ENCODE measurements at regions not wholly inside any gene's neighbourhood (a gene's known extent, or its start where the extent isn't known, plus 50 kb on each side); places are given as distances from the start of the nearest gene placed in this dataset.
A peak's percentile ranks its signal among the peaks of the same experiment; 100 is the strongest.
"Not testable (repeated sequence)": the region's sequence is repeated elsewhere in the genome, so short reads cannot be mapped to it uniquely, and the experiment has no call there.

GRCh38 chr6:125586074-125586473 is 163.4 kb upstream of the HEY2 start:
- H3K4me3 ChIP-seq (ENCODE audit: control insufficient read depth, low read depth, low read length), result no peak overlapping the region
- peak; percentile 3 for DNase-seq (ENCODE audit: low read depth)
- no peak for TF ChIP-seq CTCF (conservative IDR thresholded peaks at IDR 0.05; ENCODE audit: control insufficient read depth, insufficient read depth, low read depth, low read length)

- no peak overlapping the region for H3K4me3 ChIP-seq (ENCODE audit: control insufficient read depth, low read depth, low read length)
- no peak for DNase-seq (ENCODE audit: low read depth)
- no peak for TF ChIP-seq CTCF (conservative IDR thresholded peaks at IDR 0.05; ENCODE audit: control insufficient read depth, insufficient read depth, low read depth, low read length)
Measured at GRCh38 chr6:125586605-125587004, 162.8 kb upstream of the HEY2 start.

- DNase-seq (ENCODE audit: low read depth), result no peak
- no peak for TF ChIP-seq CTCF (conservative IDR thresholded peaks at IDR 0.05; ENCODE audit: control insufficient read depth, insufficient read depth, low read depth, low read length)
- H3K4me3 ChIP-seq (ENCODE audit: control insufficient read depth, low read depth, low read length), result no peak overlapping the region
Measured at GRCh38 chr6:125587666-125588632, 161.5 kb upstream of the HEY2 start.

GRCh38 chr6:125591796-125592195 is 157.6 kb upstream of the HEY2 start:
- not testable (repeated sequence) for DNase-seq (ENCODE audit: low read depth); H3K4me3 ChIP-seq (ENCODE audit: control insufficient read depth, low read depth, low read length)

- no peak for DNase-seq (ENCODE audit: low read depth)
- H3K4me3 ChIP-seq (ENCODE audit: control insufficient read depth, low read depth, low read length), result no peak overlapping the region
- no peak for TF ChIP-seq CTCF (conservative IDR thresholded peaks at IDR 0.05; ENCODE audit: control insufficient read depth, insufficient read depth, low read depth, low read length)
Measured at GRCh38 chr6:125593746-125594145, 155.7 kb upstream of the HEY2 start.

- no peak overlapping the region for H3K4me3 ChIP-seq (ENCODE audit: control insufficient read depth, low read depth, low read length)
- no peak for TF ChIP-seq CTCF (conservative IDR thresholded peaks at IDR 0.05; ENCODE audit: control insufficient read depth, insufficient read depth, low read depth, low read length)
- DNase-seq (ENCODE audit: low read depth), result no peak
Measured at GRCh38 chr6:125596020-125596419, 153.4 kb upstream of the HEY2 start.

GRCh38 chr6:125597411-125598253 is 151.8 kb upstream of the HEY2 start:
- no peak for DNase-seq (ENCODE audit: low read depth)

More at GRCh38 chr6:125597411-125598253, 151.8 kb upstream of the HEY2 start:
- no peak for TF ChIP-seq CTCF (conservative IDR thresholded peaks at IDR 0.05; ENCODE audit: control insufficient read depth, insufficient read depth, low read depth, low read length)
- H3K4me3 ChIP-seq (ENCODE audit: control insufficient read depth, low read depth, low read length), result no peak overlapping the region

All from fibroblast of mammary gland (primary cell).